ENCODE measurements at regions not wholly inside any gene's neighbourhood (a gene's known extent, or its start where the extent isn't known, plus 50 kb on each side); places are given as distances from the start of the nearest gene placed in this dataset.

GRCh38 chr12:24711056-24712008 lies 237.6 kb downstream of the BCAT1 start:
- no peak for TF ChIP-seq REST (IDR thresholded peaks at IDR 0.05)
- TF ChIP-seq ZC3H11A (IDR thresholded peaks at IDR 0.05), result no peak
- TF ChIP-seq CTCF (IDR thresholded peaks at IDR 0.05), result no peak
- TF ChIP-seq HOXA7 (CRISPR knock-in tag; IDR thresholded peaks at IDR 0.05), result no peak
- no peak for TF ChIP-seq RARB (CRISPR knock-in tag; IDR thresholded peaks at IDR 0.05)
- no peak for TF ChIP-seq EP300 (IDR thresholded peaks at IDR 0.05)
- TF ChIP-seq POLR2A (IDR thresholded peaks at IDR 0.05; ENCODE audit: low read length), result no peak
- no peak for TF ChIP-seq JUNB (IDR thresholded peaks at IDR 0.05)
- no peak for TF ChIP-seq ELK1 (IDR thresholded peaks at IDR 0.05; ENCODE audit: low read depth, low read length)
- no peak for TF ChIP-seq MAFK (IDR thresholded peaks at IDR 0.05; ENCODE audit: partially characterized antibody)
- TF ChIP-seq CBX8 (IDR thresholded peaks at IDR 0.05), result no peak
- TF ChIP-seq SMC3 (IDR thresholded peaks at IDR 0.05), result no peak
